ENCODE measurements at regions not wholly inside any gene's neighbourhood (a gene's known extent, or its start where the extent isn't known, plus 50 kb on each side); places are given as distances from the start of the nearest gene placed in this dataset.

GRCh38 chr18:43692099-43692690 is 414.9 kb upstream of the SYT4 start:
- peaks cover 6% of the 10 kb centered on the region for H3K4me1 ChIP-seq (replicated peaks)
- no peaks in the 10 kb centered on the region for H3K27me3 ChIP-seq (replicated peaks)
- H3K9me3 ChIP-seq (replicated peaks), result no peaks in the 10 kb centered on the region
- H3K36me3 ChIP-seq, result no peaks in the 10 kb centered on the region
- H3K27ac ChIP-seq, result peak overlapping the region; percentile 55
- no peak overlapping the region for H3K4me3 ChIP-seq
- DNase-seq (ENCODE audit: low read depth in 1 of 2, low spot score in 2 of 2), result peak in 1 of 2 experiments; percentile 50

GRCh38 chr18:43702399-43702798 is 425.1 kb upstream of the SYT4 start:
- H3K4me3 ChIP-seq, result no peak overlapping the region
- no peaks in the 10 kb centered on the region; the same call in 1 of the 2 replicates for H3K9me3 ChIP-seq (replicated peaks)
- no peaks in the 10 kb centered on the region for H3K36me3 ChIP-seq
- H3K27me3 ChIP-seq (replicated peaks), result no peaks in the 10 kb centered on the region
- H3K4me1 ChIP-seq (replicated peaks), result no peaks in the 10 kb centered on the region
- no peak for DNase-seq (ENCODE audit: low read depth in 1 of 2, low spot score in 2 of 2)
- H3K27ac ChIP-seq, result no peak overlapping the region

GRCh38 chr18:43703050-43703449 is 425.8 kb upstream of the SYT4 start:
- Histone ChIP-seq H3K9me3 (replicated peaks) (no peaks in the 10 kb centered on the region; the same call in 1 of the 2 replicates), H3K4me3 (no peak overlapping the region), H3K36me3 (no peaks in the 10 kb centered on the region)

GRCh38 chr18:43705850-43706249 is 428.6 kb upstream of the SYT4 start:
- no peak for DNase-seq (ENCODE audit: low read depth in 1 of 2, low spot score in 2 of 2)
- Histone ChIP-seq H3K27me3 (replicated peaks) (no peaks in the 10 kb centered on the region), H3K36me3 (no peaks in the 10 kb centered on the region), H3K4me3 (no peak overlapping the region), H3K4me1 (replicated peaks) (no peaks in the 10 kb centered on the region), H3K9me3 (replicated peaks) (no peaks in the 10 kb centered on the region; the same call in 1 of the 2 replicates), H3K27ac (no peak overlapping the region)

More at GRCh38 chr18:43703050-43703449, 425.8 kb upstream of the SYT4 start:
- Histone ChIP-seq H3K4me1 (replicated peaks) (no peaks in the 10 kb centered on the region), H3K27ac (no peak overlapping the region), H3K27me3 (replicated peaks) (no peaks in the 10 kb centered on the region)
- DNase-seq (ENCODE audit: low read depth in 1 of 2, low spot score in 2 of 2), result no peak

- Histone ChIP-seq H3K9me3 (replicated peaks) (no peaks in the 10 kb centered on the region; the same call in 1 of the 2 replicates), H3K36me3 (no peaks in the 10 kb centered on the region), H3K4me1 (replicated peaks) (no peaks in the 10 kb centered on the region), H3K27ac (no peak overlapping the region), H3K4me3 (no peak overlapping the region), H3K27me3 (replicated peaks) (no peaks in the 10 kb centered on the region)
- DNase-seq (ENCODE audit: low read depth in 1 of 2, low spot score in 2 of 2), result no peak
Observed at GRCh38 chr18:43710135-43710534, 432.8 kb upstream of the SYT4 start.

- H3K36me3 ChIP-seq, result no peaks in the 10 kb centered on the region
- H3K4me1 ChIP-seq (replicated peaks), result no peaks in the 10 kb centered on the region
- no peak overlapping the region for H3K4me3 ChIP-seq
- no peak overlapping the region for H3K27ac ChIP-seq
- H3K27me3 ChIP-seq (replicated peaks), result no peaks in the 10 kb centered on the region
- DNase-seq (ENCODE audit: low read depth in 1 of 2, low spot score in 2 of 2), result no peak
- no peaks in the 10 kb centered on the region for H3K9me3 ChIP-seq (replicated peaks)
Observed at GRCh38 chr18:43714343-43715010, 437.2 kb upstream of the SYT4 start.

GRCh38 chr18:43719267-43719795 is 442.0 kb upstream of the SYT4 start:
- Histone ChIP-seq H3K4me1 (replicated peaks) (no peaks in the 10 kb centered on the region), H3K4me3 (no peak overlapping the region), H3K9me3 (replicated peaks) (no peaks in the 10 kb centered on the region), H3K27me3 (replicated peaks) (no peaks in the 10 kb centered on the region), H3K27ac (no peak overlapping the region), H3K36me3 (no peaks in the 10 kb centered on the region)
- no peak for DNase-seq (ENCODE audit: low read depth in 1 of 2, low spot score in 2 of 2)

GRCh38 chr18:43720041-43720440 is 442.8 kb upstream of the SYT4 start:
- Histone ChIP-seq H3K9me3 (replicated peaks) (no peaks in the 10 kb centered on the region), H3K27ac (no peak overlapping the region), H3K4me1 (replicated peaks) (no peaks in the 10 kb centered on the region), H3K4me3 (no peak overlapping the region), H3K36me3 (no peaks in the 10 kb centered on the region), H3K27me3 (replicated peaks) (no peaks in the 10 kb centered on the region)
- no peak for DNase-seq (ENCODE audit: low read depth in 1 of 2, low spot score in 2 of 2)

GRCh38 chr18:43735570-43735969 is 458.3 kb upstream of the SYT4 start:
- H3K27ac ChIP-seq, result no peak overlapping the region
- H3K36me3 ChIP-seq, result no peaks in the 10 kb centered on the region
- no peak overlapping the region for H3K4me3 ChIP-seq
- no peak for DNase-seq (ENCODE audit: low read depth in 1 of 2, low spot score in 2 of 2)
- no peaks in the 10 kb centered on the region for H3K9me3 ChIP-seq (replicated peaks)
- H3K27me3 ChIP-seq (replicated peaks), result no peaks in the 10 kb centered on the region
- H3K4me1 ChIP-seq (replicated peaks), result no peaks in the 10 kb centered on the region

GRCh38 chr18:43744960-43745745 is 467.9 kb upstream of the SYT4 start:
- no peak overlapping the region for H3K27ac ChIP-seq
- H3K36me3 ChIP-seq, result no peaks in the 10 kb centered on the region
- no peak overlapping the region for H3K4me3 ChIP-seq
- no peak for DNase-seq (ENCODE audit: low read depth in 1 of 2, low spot score in 2 of 2)
- H3K4me1 ChIP-seq (replicated peaks), result no peaks in the 10 kb centered on the region
- no peaks in the 10 kb centered on the region for H3K9me3 ChIP-seq (replicated peaks)
- H3K27me3 ChIP-seq (replicated peaks), result no peaks in the 10 kb centered on the region

- Histone ChIP-seq H3K36me3 (no peaks in the 10 kb centered on the region), H3K4me3 (no peak overlapping the region), H3K27me3 (replicated peaks) (no peaks in the 10 kb centered on the region), H3K9me3 (replicated peaks) (no peaks in the 10 kb centered on the region), H3K4me1 (replicated peaks) (no peaks in the 10 kb centered on the region), H3K27ac (no peak overlapping the region)
- no peak for DNase-seq (ENCODE audit: low read depth in 1 of 2, low spot score in 2 of 2)
Observed at GRCh38 chr18:43751203-43751602, 473.9 kb upstream of the SYT4 start.

- Histone ChIP-seq H3K4me3 (no peak overlapping the region), H3K27ac (no peak overlapping the region), H3K36me3 (no peaks in the 10 kb centered on the region), H3K9me3 (replicated peaks) (no peaks in the 10 kb centered on the region), H3K4me1 (replicated peaks) (no peaks in the 10 kb centered on the region), H3K27me3 (replicated peaks) (no peaks in the 10 kb centered on the region)
- no peak for DNase-seq (ENCODE audit: low read depth in 1 of 2, low spot score in 2 of 2)
Observed at GRCh38 chr18:43751835-43752234, 474.5 kb upstream of the SYT4 start.

GRCh38 chr18:43757273-43757672 is 480.0 kb upstream of the SYT4 start:
- H3K4me3 ChIP-seq, result no peak overlapping the region
- no peaks in the 10 kb centered on the region for H3K27me3 ChIP-seq (replicated peaks)
- H3K27ac ChIP-seq, result no peak overlapping the region
- H3K4me1 ChIP-seq (replicated peaks), result no peaks in the 10 kb centered on the region
- DNase-seq (ENCODE audit: low read depth in 1 of 2, low spot score in 2 of 2), result no peak
- H3K9me3 ChIP-seq (replicated peaks), result no peaks in the 10 kb centered on the region
- H3K36me3 ChIP-seq, result no peaks in the 10 kb centered on the region

GRCh38 chr18:43758734-43759133 is 481.4 kb upstream of the SYT4 start:
- H3K36me3 ChIP-seq, result no peaks in the 10 kb centered on the region
- H3K4me3 ChIP-seq, result no peak overlapping the region
- H3K9me3 ChIP-seq (replicated peaks), result no peaks in the 10 kb centered on the region
- no peaks in the 10 kb centered on the region for H3K4me1 ChIP-seq (replicated peaks)
- H3K27me3 ChIP-seq (replicated peaks), result no peaks in the 10 kb centered on the region
- H3K27ac ChIP-seq, result no peak overlapping the region
- no peak for DNase-seq (ENCODE audit: low read depth in 1 of 2, low spot score in 2 of 2)
